GM12865 (cell line): ENCODE measurements at regions not wholly inside any gene's neighbourhood (a gene's known extent, or its start where the extent isn't known, plus 50 kb on each side); places are given as distances from the start of the nearest gene placed in this dataset.

Experiments used
- DNase-seq: peaks from one replicate; pipeline ENCODE4 v3.0.0; 2010; ENCODE audit warnings: low read depth
- H3K4me3 ChIP-seq: 2 replicates; pipeline ENCODE4 v1.5.1; 2011; ENCODE audit warnings: mild to moderate bottlenecking, low read depth, low read length, control low read depth
- TF ChIP-seq, protein P1 (sequence below): IDR thresholded peaks from 2 replicates; pipeline ENCODE4 v1.5.1; 2011; ENCODE audit warnings: low read length, control low read depth, low read depth, inconsistent platforms; ENCODE audit not compliant: insufficient read depth; ENCODE audit errors: missing control alignments

DNA sequence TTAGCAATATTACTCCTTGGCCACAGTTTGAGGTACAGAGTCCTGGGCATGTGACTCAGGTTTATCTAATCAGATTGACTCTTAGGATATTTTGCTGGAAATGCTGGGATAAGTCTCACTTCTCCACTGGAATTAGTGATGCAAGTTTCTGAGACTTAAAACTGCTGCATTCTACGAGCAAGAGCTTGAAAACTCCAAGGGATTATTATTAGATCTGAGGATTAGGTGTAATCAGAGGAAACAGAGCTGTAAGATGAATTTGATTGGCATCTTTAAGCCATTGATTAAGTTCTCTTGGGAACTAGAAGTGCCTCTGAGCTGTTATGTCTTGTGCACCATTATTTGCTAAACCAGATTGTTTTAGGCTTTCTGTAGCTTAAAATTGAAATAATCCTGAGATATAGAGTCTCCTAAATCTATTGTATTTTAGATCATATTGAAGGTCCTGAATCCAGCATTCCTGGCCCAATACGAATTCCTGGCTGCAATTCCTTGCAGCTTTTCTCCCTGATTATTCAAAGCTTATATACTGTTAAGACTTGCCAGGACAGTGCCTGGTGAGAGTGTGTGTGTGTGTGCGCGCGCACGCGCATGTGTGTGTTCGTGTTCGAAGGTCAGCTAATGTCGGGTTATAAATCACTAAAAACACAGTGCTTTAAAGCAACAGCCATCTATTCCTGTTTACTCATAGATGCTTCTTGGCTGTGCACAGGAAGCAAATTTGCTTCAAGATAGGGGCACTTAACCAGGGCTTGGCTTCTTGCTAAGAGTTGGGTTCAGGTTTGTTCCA lies 735.1 kb downstream of the STIM2 start:
- TF ChIP-seq, protein P1, sequence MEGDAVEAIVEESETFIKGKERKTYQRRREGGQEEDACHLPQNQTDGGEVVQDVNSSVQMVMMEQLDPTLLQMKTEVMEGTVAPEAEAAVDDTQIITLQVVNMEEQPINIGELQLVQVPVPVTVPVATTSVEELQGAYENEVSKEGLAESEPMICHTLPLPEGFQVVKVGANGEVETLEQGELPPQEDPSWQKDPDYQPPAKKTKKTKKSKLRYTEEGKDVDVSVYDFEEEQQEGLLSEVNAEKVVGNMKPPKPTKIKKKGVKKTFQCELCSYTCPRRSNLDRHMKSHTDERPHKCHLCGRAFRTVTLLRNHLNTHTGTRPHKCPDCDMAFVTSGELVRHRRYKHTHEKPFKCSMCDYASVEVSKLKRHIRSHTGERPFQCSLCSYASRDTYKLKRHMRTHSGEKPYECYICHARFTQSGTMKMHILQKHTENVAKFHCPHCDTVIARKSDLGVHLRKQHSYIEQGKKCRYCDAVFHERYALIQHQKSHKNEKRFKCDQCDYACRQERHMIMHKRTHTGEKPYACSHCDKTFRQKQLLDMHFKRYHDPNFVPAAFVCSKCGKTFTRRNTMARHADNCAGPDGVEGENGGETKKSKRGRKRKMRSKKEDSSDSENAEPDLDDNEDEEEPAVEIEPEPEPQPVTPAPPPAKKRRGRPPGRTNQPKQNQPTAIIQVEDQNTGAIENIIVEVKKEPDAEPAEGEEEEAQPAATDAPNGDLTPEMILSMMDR = no peak

DNA sequence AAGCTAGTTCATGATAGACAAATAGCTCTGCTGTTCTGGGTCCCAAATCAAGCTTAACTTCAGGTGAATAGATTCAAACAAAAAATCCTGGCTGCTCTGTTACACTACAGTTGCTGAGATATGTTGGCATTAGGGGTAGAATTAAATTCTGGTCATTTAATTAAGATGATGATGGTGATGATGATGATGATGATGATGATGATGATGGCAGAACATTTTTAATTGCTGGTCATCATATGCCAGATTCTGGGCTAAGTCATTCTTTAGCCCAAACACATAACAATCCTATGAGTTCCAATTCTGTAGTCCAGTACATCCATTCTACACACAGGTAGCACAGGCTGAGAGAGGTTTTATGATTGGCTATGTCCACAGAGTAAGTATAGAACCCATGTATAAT lies 741.5 kb downstream of the STIM2 start:
- DNase-seq = no peak
- H3K4me3 ChIP-seq = no peak overlapping the region
- TF ChIP-seq, protein P1 = no peak

More for the DNA sequence above, 735.1 kb downstream of the STIM2 start:
- no peak for DNase-seq
- H3K4me3 ChIP-seq = no peak overlapping the region

DNA sequence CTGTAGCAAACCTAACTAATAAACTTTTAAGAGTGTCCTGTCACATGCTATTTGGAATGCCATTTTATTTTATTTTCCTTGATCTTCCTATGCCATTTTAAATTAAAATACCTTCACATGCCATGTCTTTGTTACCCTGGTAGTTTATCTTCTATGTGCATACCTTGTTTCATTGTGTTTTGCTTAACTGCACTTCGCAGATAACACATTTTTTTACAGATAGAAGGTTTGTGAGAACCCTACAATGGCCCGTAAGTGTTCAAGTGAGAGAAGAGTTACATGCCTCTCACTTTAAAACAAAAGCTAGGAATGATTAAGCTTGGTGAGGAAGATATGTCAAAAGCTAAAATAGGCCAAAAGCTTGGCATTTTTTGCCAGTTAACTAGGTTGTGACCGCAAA lies 744.1 kb downstream of the STIM2 start:
- H3K4me3 ChIP-seq = no peak overlapping the region
- no peak for DNase-seq
- TF ChIP-seq, protein P1 = no peak

DNA sequence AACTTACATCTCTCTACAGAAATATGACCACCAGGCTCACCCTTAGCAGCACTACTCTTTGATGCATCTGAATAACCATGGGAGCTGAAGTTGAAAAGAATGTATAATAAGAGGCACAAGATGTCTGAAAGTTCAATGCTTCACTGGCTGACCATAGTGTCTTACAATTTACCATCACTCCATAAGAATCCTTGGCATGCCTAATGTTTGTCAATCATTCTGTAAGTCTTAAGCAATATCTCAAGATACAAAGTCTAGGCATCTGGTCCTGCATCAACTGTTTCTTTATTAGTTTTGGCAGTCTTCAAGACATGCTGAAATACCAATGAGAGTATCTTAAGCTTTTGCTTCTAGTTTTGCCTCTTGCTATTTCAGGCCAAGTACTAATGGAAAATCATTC lies 755.5 kb downstream of the STIM2 start:
- TF ChIP-seq, protein P1 = no peak
- H3K4me3 ChIP-seq = no peak overlapping the region
- DNase-seq = no peak

DNA sequence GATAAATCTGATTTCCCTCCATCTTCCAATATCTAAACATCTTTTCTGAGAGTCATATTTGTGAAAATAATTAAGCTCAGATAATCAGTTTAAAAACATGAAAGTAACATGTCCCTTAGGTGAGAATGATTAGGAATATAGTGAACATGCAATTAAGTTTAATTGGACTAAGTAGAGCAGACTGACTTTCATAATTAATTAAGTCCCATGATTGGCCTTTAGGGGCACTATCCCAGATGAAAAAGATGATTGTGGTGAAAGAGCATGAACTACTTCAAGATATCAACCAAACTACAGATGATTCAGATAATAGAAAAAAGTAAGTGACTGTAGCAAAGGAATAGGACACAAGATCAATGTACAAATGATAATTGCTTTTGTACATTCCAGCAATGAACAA lies 758.8 kb downstream of the STIM2 start:
- TF ChIP-seq, protein P1 = no peak
- no peak for DNase-seq
- H3K4me3 ChIP-seq = no peak overlapping the region

DNA sequence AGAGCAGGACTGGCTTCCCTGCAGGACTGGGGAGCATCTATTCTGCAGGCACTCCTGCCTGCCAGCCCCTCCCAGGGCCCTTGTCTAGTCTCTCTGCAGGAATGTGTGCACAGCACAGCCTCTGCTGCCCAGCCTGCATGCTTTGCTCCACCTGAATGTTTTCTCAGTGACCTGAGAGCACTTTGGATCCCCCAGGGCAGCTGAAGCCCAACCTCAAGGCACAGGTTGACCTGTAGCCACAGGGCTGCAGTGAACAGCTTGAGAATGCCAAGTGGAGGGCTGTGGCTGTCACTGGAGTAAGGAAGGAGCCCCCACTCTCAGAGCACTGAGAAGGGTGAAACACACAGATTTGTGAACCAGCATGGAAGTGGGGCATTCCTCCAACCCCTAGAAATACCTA lies 760.2 kb downstream of the STIM2 start:
- H3K4me3 ChIP-seq = no peak overlapping the region
- TF ChIP-seq, protein P1 = no peak
- no peak for DNase-seq

DNA sequence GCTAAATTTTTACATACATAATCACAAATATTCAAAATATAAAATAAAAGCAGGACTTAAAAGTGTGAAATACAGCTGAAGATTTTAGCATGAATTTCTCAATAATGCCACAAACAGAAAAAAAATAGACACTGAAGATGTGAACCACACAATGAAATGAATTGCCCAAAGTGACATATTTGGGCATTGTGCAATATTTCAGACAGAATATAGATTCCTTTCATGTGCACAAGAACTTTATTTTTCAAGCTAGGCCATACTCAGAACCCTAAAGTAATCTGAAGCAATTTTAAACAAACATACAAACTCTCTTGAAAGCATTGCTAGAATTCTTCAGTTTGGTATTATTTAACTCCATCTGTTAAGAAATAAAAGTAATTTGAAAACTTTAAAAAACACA lies 764.1 kb downstream of the STIM2 start:
- TF ChIP-seq, protein P1 = no peak

More for the DNA sequence above, 764.1 kb downstream of the STIM2 start:
- DNase-seq = no peak
- H3K4me3 ChIP-seq = no peak overlapping the region
